ENCODE measurements at regions not wholly inside any gene's neighbourhood (a gene's known extent, or its start where the extent isn't known, plus 50 kb on each side); places are given as distances from the start of the nearest gene placed in this dataset.

DNA sequence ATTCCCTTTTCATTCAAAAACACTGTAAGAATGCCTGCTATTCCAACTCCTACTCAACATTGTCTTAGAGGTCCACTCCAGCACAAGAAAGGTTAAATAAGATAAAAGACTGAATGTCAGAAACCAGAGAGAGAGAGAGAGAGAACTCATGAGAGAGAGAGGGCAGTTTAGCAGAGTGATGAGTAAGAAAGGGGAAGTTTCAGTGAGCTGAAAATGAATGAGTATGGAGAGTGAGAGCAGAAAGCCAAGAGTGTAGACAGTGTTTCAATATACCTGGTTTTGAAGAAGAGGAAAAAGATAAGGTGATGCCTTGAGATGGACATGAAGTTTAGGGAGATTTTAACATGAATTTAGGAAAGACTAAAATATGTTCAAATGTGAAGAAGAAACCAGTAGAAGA lies 528.0 kb upstream of the SEMA6A start:
- no peaks in the 10 kb centered on the region for H3K9me3 ChIP-seq
- no peak overlapping the region for H3K4me3 ChIP-seq
- TF ChIP-seq POLR2A (IDR thresholded peaks at IDR 0.05) (no peak), CTCF (IDR thresholded peaks at IDR 0.05) (no peak)
- H3K27ac ChIP-seq, result no peak overlapping the region
- DNase-seq, result no peak
- no peaks in the 10 kb centered on the region for H3K4me1 ChIP-seq
- H3K27me3 ChIP-seq, result no peaks in the 10 kb centered on the region
- H3K36me3 ChIP-seq, result no peaks in the 10 kb centered on the region

DNA sequence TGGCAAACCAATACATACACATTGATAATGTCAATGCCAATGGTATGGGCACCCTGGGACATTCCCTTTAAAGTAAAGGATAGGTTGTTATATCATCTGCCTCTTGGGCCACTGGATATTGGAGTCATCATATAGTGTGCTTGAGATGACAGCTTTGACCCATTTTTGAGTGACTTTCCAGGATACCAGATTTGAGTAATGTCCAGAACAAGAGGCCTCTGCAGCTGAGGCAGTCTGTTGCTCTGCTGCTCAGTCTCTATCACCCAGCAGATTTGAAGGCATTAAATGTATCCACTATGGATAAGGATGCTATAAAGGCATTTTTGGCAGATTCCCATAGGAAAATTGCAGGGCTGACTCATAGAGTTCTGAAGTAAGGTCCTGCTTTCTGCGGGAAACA lies 525.6 kb upstream of the SEMA6A start:
- no peak for DNase-seq
- no peaks in the 10 kb centered on the region for H3K36me3 ChIP-seq
- no peaks in the 10 kb centered on the region for H3K27me3 ChIP-seq
- no peaks in the 10 kb centered on the region for H3K4me1 ChIP-seq
- no peaks in the 10 kb centered on the region for H3K9me3 ChIP-seq
- no peak overlapping the region for H3K4me3 ChIP-seq
- no peak for TF ChIP-seq CTCF (IDR thresholded peaks at IDR 0.05)
- H3K27ac ChIP-seq, result no peak overlapping the region

DNA sequence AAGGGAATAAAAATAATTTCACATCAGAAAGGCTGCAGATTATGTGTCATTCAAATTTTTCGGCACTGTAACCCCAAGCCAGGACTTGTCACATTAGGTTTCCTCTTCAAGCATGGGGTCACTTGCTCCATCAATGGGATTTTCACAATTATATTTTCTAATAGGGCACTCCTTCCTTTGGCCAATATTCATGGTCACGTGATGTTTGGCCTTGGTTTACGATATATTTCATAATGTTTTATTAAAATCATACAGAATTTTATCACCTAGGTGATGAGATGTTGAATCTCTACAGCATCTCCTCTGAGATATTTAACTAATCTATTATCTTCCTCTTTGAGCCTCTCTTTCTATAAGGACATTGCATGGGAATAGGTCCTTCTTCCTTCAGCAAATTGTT lies 523.5 kb upstream of the SEMA6A start:
- no peaks in the 10 kb centered on the region for H3K36me3 ChIP-seq
- TF ChIP-seq POLR2A (IDR thresholded peaks at IDR 0.05) (no peak), CTCF (IDR thresholded peaks at IDR 0.05) (no peak)
- no peak for DNase-seq
- H3K9me3 ChIP-seq, result no peaks in the 10 kb centered on the region
- no peak overlapping the region for H3K4me3 ChIP-seq
- no peak overlapping the region for H3K27ac ChIP-seq
- H3K4me1 ChIP-seq, result no peaks in the 10 kb centered on the region
- H3K27me3 ChIP-seq, result no peaks in the 10 kb centered on the region

GRCh38 chr5:117095346-117096332 lies 521.0 kb upstream of the SEMA6A start:
- DNase-seq, result no peak
- Histone ChIP-seq H3K4me3 (no peak overlapping the region), H3K9me3 (no peaks in the 10 kb centered on the region), H3K27ac (no peak overlapping the region), H3K27me3 (no peaks in the 10 kb centered on the region), H3K4me1 (no peaks in the 10 kb centered on the region), H3K36me3 (no peaks in the 10 kb centered on the region)
- TF ChIP-seq POLR2A (IDR thresholded peaks at IDR 0.05), result no peak
- no peak for TF ChIP-seq CTCF (IDR thresholded peaks at IDR 0.05)

GRCh38 chr5:117094114-117094815 lies 519.6 kb upstream of the SEMA6A start:
- TF ChIP-seq POLR2A (IDR thresholded peaks at IDR 0.05), result no peak
- no peak for TF ChIP-seq CTCF (IDR thresholded peaks at IDR 0.05)

More at GRCh38 chr5:117094114-117094815, 519.6 kb upstream of the SEMA6A start:
- Histone ChIP-seq H3K36me3 (no peaks in the 10 kb centered on the region), H3K4me1 (no peaks in the 10 kb centered on the region), H3K4me3 (no peak overlapping the region), H3K27me3 (no peaks in the 10 kb centered on the region), H3K9me3 (no peaks in the 10 kb centered on the region), H3K27ac (no peak overlapping the region)
- DNase-seq, result no peak

Data from Peyer's patch (tissue), 4 donors.